GM23338 (cell line): ENCODE measurements at regions not wholly inside any gene's neighbourhood (a gene's known extent, or its start where the extent isn't known, plus 50 kb on each side); places are given as distances from the start of the nearest gene placed in this dataset.

Experiments
- ATAC-seq: fragments of 200-7000 bp; cut with Tn5 transposase; 3 replicates; pipeline ENCODE4 v1.9.1; 2020
- DNase-seq: peaks from one replicate; pipeline ENCODE4 v3.0.0-alpha.2; 2015; ENCODE audit warnings: low spot score
- H2AFZ ChIP-seq: fragments of 200-600 bp; sonication (generic); 2 replicates; pipeline ENCODE4 v1.8.0; 2016; ENCODE audit warnings: antibody characterized with exemption, mild to moderate bottlenecking, moderate library complexity
- H3F3A ChIP-seq: fragments of 200-600 bp; sonication (generic); replicated peaks from 2 replicates; pipeline ENCODE4 v1.8.0; 2017; ENCODE audit warnings: antibody characterized with exemption, mixed run types, low read depth
- H3K27ac ChIP-seq: fragments of 200-600 bp; sonication (generic); 2 replicates; pipeline ENCODE4 v1.6.1; 2016; ENCODE audit warnings: low read depth
- H3K27me3 ChIP-seq: fragments of 200-600 bp; sonication (generic); 2 replicates; pipeline ENCODE4 v1.8.0; 2016; ENCODE audit warnings: mild to moderate bottlenecking, mixed run types, moderate library complexity; ENCODE audit not compliant: insufficient read depth
- H3K36me3 ChIP-seq: fragments of 200-600 bp; sonication (generic); 2 replicates; pipeline ENCODE4 v1.8.0; 2016; ENCODE audit warnings: mild to moderate bottlenecking; ENCODE audit not compliant: insufficient read depth
- H3K4me1 ChIP-seq: fragments of 200-600 bp; sonication (generic); 2 replicates; pipeline ENCODE4 v1.8.0; 2016; ENCODE audit warnings: mild to moderate bottlenecking, moderate library complexity; ENCODE audit not compliant: insufficient read depth
- H3K4me2 ChIP-seq: fragments of 200-600 bp; sonication (generic); 2 replicates; pipeline ENCODE4 v1.7.1; 2017; ENCODE audit warnings: mixed run types
- H3K4me3 ChIP-seq: fragments of 200-600 bp; sonication (generic); 2 replicates; pipeline ENCODE4 v1.6.1; 2016; ENCODE audit warnings: mixed run types
- H3K79me2 ChIP-seq: fragments of 200-600 bp; sonication (generic); replicated peaks from 2 replicates; pipeline ENCODE4 v1.8.0; 2017; ENCODE audit warnings: mild to moderate bottlenecking; ENCODE audit not compliant: insufficient read depth
- H3K9me2 ChIP-seq: fragments of 200-600 bp; sonication (generic); 2 replicates; pipeline ENCODE4 v1.8.0; 2017; ENCODE audit not compliant: insufficient read depth
- H4K20me1 ChIP-seq: fragments of 200-600 bp; sonication (generic); replicated peaks from 2 replicates; pipeline ENCODE4 v1.8.0; 2017; ENCODE audit warnings: mild to moderate bottlenecking; ENCODE audit not compliant: insufficient read depth
- H3K27ac Mint-ChIP-seq: 2 replicates; pipeline ENCODE4 v1.8.0; 2020; ENCODE audit warnings: inconsistent platforms, mild to moderate bottlenecking, moderate library complexity, mixed read lengths
- H3K27me3 Mint-ChIP-seq: 3 replicates; pipeline ENCODE4 v1.8.0; 2022; ENCODE audit warnings: low read depth, mild to moderate bottlenecking, moderate library complexity, mixed read lengths, inconsistent platforms; ENCODE audit not compliant: insufficient read depth, poor library complexity
- H3K36me3 Mint-ChIP-seq: 3 replicates; pipeline ENCODE4 v1.8.0; 2021; ENCODE audit warnings: low read depth, mild to moderate bottlenecking, inconsistent platforms, moderate library complexity, mixed read lengths
- H3K4me1 Mint-ChIP-seq: 3 replicates; pipeline ENCODE4 v1.8.0; 2020; ENCODE audit warnings: mild to moderate bottlenecking, inconsistent platforms, mixed read lengths
- H3K4me3 Mint-ChIP-seq: 3 replicates; pipeline ENCODE4 v1.8.0; 2021; ENCODE audit warnings: moderate library complexity, mild to moderate bottlenecking, inconsistent platforms, mixed read lengths
- H3K9me3 Mint-ChIP-seq: 3 replicates; pipeline ENCODE4 v1.8.0; 2020; ENCODE audit warnings: moderate library complexity, mild to moderate bottlenecking, inconsistent platforms, mixed read lengths
- CTCF ChIP-seq, 2 experiments: fragments of 200-600 bp in 1 of 2; sonication (generic) in 1 of 2; conservative IDR thresholded peaks; 2 replicates each; pipeline versions ENCODE4 v1.5.1 to v1.6.1; 2016 to 2017; ENCODE audit warnings: antibody characterized with exemption in 2 of 2, low read depth in 2 of 2, mild to moderate bottlenecking in 2 of 2, moderate library complexity in 1 of 2
- ETS1 ChIP-seq: IDR thresholded peaks from 2 replicates; pipeline ENCODE4 v1.6.1; 2016; ENCODE audit warnings: antibody characterized with exemption
- EZH2 ChIP-seq: fragments of 200-600 bp; sonication (generic); IDR thresholded peaks from one replicate; pipeline ENCODE4 v1.8.0; 2017; ENCODE audit warnings: antibody characterized with exemption, mild to moderate bottlenecking, low read depth; ENCODE audit not compliant: unreplicated experiment
- JUNB ChIP-seq: IDR thresholded peaks from one replicate; pipeline ENCODE4 v1.6.1; 2016; ENCODE audit warnings: antibody characterized with exemption; ENCODE audit not compliant: unreplicated experiment
- REST ChIP-seq: IDR thresholded peaks from one replicate; pipeline ENCODE4 v1.6.1; 2018; ENCODE audit warnings: antibody characterized with exemption; ENCODE audit not compliant: unreplicated experiment
- STAT1 ChIP-seq: IDR thresholded peaks from one replicate; pipeline ENCODE4 v1.6.1; 2016; ENCODE audit warnings: antibody characterized with exemption; ENCODE audit not compliant: unreplicated experiment
- ZNF331 ChIP-seq: fragments of 250-450 bp; sonication (Bioruptor Pico); IDR thresholded peaks from 2 replicates; pipeline ENCODE4 v1.5.0; 2020; ENCODE audit warnings: low read depth, mild to moderate bottlenecking, moderate library complexity
- ZNF462 ChIP-seq: fragments of 250-450 bp; sonication (Bioruptor Pico); IDR thresholded peaks from 2 replicates; pipeline ENCODE4 v1.5.0; 2020; ENCODE audit warnings: mild to moderate bottlenecking, moderate library complexity

GRCh38 chrX:95350774-95351488, 1333.7 kb upstream of the DIAPH2 start:
- Mint-ChIP-seq H3K27ac (no peak overlapping the region), H3K4me3 (no peak overlapping the region), H3K9me3 (0 out of 3 replicates have a peak, but pooled peaks cover 3% of the 10 kb centered on the region), H3K4me1 (peaks cover 4% of the 10 kb centered on the region; the same call in 2 of the 3 replicates), H3K27me3 (peaks cover 2% of the 10 kb centered on the region), H3K36me3 (no peaks in the 10 kb centered on the region)
- H3K79me2 ChIP-seq = no peaks in the 10 kb centered on the region
- H3F3A ChIP-seq = no peaks in the 10 kb centered on the region
- no peaks in the 10 kb centered on the region for H4K20me1 ChIP-seq
- no peak overlapping the region for H3K27ac ChIP-seq
- ATAC-seq (no peak), DNase-seq (no peak)
- H3K4me1 ChIP-seq = no peaks in the 10 kb centered on the region
- H3K4me3 ChIP-seq = no peak overlapping the region
- H3K4me2 ChIP-seq = no peak overlapping the region
- TF ChIP-seq ZNF331 (CRISPR knock-in tag) = no peak
- TF ChIP-seq STAT1 = no peak
- no peak for TF ChIP-seq CTCF (conservative IDR thresholded peaks at IDR 0.05; ENCODE audit: low read depth in 2 of 2)
- TF ChIP-seq ETS1 = no peak
- TF ChIP-seq ZNF462 (CRISPR knock-in tag) = no peak
- no peak for TF ChIP-seq REST
- no peak for TF ChIP-seq JUNB
- TF ChIP-seq EZH2 = no peak
- H3K27me3 ChIP-seq = no peaks in the 10 kb centered on the region
- H3K9me2 ChIP-seq = no peaks in the 10 kb centered on the region
- no peak overlapping the region for H2AFZ ChIP-seq
- no peaks in the 10 kb centered on the region for H3K36me3 ChIP-seq
